ENCODE measurements at regions not wholly inside any gene's neighbourhood (a gene's known extent, or its start where the extent isn't known, plus 50 kb on each side); places are given as distances from the start of the nearest gene placed in this dataset.

GRCh38 chr6:164842085-164842484 is 467.3 kb downstream of the C6orf118 start:
- TF ChIP-seq RAD21 (IDR thresholded peaks at IDR 0.05; ENCODE audit: low read length): no peak
- no peak for TF ChIP-seq MXI1 (IDR thresholded peaks at IDR 0.05; ENCODE audit: borderline replicate concordance, low read depth, low read length)
- TF ChIP-seq POLR2A (IDR thresholded peaks at IDR 0.05; ENCODE audit: low read depth, low read length): no peak
- TF ChIP-seq CTCF (conservative IDR thresholded peaks at IDR 0.05; ENCODE audit: low read depth, low read length): no peak

Measured in IMR-90 (cell line).